ENCODE measurements at regions not wholly inside any gene's neighbourhood (a gene's known extent, or its start where the extent isn't known, plus 50 kb on each side); places are given as distances from the start of the nearest gene placed in this dataset.

DNA sequence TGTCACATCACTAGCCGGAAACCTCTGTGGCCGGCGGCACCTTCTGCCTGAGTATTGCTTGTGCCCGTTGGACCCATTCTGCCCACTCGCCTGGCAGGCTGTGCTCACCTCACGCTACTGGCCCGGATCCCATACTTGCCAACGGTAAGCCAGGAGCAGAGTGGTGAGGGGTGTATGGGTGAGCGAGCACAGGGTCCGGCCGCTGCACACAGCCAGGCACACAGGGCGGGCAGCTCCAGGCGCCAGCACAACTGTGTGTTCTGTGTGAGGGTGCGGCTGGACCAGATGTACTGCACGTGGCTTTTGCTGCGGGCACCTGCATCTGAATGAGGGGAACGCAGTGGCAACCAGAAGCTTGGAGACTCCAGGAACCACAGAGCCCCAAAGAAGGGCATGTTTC is 455.7 kb downstream of the CDH8 start:
- Mint-ChIP-seq H3K9me3 (ENCODE audit: unreplicated experiment) (no peaks in the 10 kb centered on the region), H3K36me3 (ENCODE audit: unreplicated experiment) (no peaks in the 10 kb centered on the region), H3K27ac (ENCODE audit: unreplicated experiment) (no peak overlapping the region), H3K4me1 (ENCODE audit: unreplicated experiment) (no peaks in the 10 kb centered on the region), H3K4me3 (ENCODE audit: unreplicated experiment) (no peak overlapping the region), H3K27me3 (ENCODE audit: unreplicated experiment) (peaks cover 5% of the 10 kb centered on the region)
- TF ChIP-seq, protein P1, sequence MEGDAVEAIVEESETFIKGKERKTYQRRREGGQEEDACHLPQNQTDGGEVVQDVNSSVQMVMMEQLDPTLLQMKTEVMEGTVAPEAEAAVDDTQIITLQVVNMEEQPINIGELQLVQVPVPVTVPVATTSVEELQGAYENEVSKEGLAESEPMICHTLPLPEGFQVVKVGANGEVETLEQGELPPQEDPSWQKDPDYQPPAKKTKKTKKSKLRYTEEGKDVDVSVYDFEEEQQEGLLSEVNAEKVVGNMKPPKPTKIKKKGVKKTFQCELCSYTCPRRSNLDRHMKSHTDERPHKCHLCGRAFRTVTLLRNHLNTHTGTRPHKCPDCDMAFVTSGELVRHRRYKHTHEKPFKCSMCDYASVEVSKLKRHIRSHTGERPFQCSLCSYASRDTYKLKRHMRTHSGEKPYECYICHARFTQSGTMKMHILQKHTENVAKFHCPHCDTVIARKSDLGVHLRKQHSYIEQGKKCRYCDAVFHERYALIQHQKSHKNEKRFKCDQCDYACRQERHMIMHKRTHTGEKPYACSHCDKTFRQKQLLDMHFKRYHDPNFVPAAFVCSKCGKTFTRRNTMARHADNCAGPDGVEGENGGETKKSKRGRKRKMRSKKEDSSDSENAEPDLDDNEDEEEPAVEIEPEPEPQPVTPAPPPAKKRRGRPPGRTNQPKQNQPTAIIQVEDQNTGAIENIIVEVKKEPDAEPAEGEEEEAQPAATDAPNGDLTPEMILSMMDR (IDR thresholded peaks at IDR 0.05) = no peak
- no peak for DNase-seq (ENCODE audit: extremely low spot score, unreplicated experiment)

DNA sequence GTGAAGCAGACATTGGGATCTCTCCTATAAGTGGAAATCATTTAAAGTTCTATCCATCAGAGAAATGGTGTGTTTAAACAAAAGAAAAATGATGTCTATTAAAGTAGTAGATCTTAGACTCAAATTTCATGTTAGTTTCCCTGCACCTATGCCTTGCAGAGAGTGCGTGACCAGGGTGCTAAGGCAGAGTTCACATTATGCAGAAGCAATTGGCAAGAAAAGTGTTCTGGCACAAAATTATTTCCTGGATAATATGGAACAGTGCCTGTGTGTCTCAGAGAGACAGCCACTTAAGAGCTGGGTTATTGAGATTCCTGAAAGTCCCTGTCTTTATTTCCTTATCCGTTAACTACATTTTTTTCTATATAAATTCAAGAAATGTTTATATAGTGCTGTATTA is 457.0 kb downstream of the CDH8 start:
- Mint-ChIP-seq H3K4me1 (ENCODE audit: unreplicated experiment) (no peaks in the 10 kb centered on the region), H3K9me3 (ENCODE audit: unreplicated experiment) (no peaks in the 10 kb centered on the region), H3K27me3 (ENCODE audit: unreplicated experiment) (peaks cover 14% of the 10 kb centered on the region), H3K36me3 (ENCODE audit: unreplicated experiment) (no peaks in the 10 kb centered on the region), H3K4me3 (ENCODE audit: unreplicated experiment) (no peak overlapping the region), H3K27ac (ENCODE audit: unreplicated experiment) (no peak overlapping the region)
- TF ChIP-seq, protein P1 (IDR thresholded peaks at IDR 0.05) = no peak
- DNase-seq (ENCODE audit: extremely low spot score, unreplicated experiment) = no peak

DNA sequence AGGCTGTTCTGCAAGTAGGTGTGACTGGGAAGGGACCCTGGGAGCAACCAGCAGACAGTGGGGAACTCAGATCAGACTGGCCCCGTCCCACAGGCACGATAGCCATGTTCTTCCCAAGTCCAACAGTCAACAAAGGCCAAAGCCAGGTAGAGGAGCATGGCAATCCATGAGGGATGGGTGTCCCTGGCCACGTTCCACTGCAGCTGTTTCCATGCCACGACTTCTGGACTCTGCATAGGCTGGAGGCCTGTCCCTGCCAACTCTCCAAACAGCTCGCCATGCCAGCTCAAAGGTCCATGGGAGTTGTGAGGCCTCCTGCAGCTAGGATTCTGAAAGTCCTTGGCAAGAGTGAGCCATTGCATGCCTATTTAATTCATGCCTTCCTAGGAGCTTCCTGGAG is 459.8 kb downstream of the CDH8 start:
- Mint-ChIP-seq H3K27ac (ENCODE audit: unreplicated experiment) (no peak overlapping the region), H3K27me3 (ENCODE audit: unreplicated experiment) (peaks cover 23% of the 10 kb centered on the region), H3K9me3 (ENCODE audit: unreplicated experiment) (no peaks in the 10 kb centered on the region), H3K4me1 (ENCODE audit: unreplicated experiment) (no peaks in the 10 kb centered on the region), H3K4me3 (ENCODE audit: unreplicated experiment) (no peak overlapping the region), H3K36me3 (ENCODE audit: unreplicated experiment) (no peaks in the 10 kb centered on the region)
- TF ChIP-seq, protein P1 (IDR thresholded peaks at IDR 0.05) = no peak
- no peak for DNase-seq (ENCODE audit: extremely low spot score, unreplicated experiment)

DNA sequence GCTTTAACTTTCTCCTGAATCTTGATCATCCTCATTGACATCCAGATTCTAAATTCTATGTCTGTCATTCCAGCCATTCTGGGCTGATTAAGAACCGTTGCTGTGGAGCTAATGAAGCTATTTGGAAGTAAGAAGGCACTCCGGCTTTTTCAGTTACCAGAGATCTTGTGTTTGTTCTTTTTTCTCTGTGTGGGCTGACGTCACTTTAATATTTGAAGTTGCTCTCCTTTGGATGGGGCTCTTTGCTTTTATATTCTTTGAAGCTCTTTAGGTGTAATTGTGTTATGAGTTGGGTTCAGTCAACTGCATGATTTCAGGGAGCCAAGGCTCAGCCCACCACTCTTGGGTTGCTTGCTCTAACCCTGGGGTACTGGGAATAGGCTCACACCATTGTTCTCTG is 460.6 kb downstream of the CDH8 start:
- no peak overlapping the region for H3K4me3 Mint-ChIP-seq (ENCODE audit: unreplicated experiment)
- H3K4me1 Mint-ChIP-seq (ENCODE audit: unreplicated experiment) = no peaks in the 10 kb centered on the region
- H3K27ac Mint-ChIP-seq (ENCODE audit: unreplicated experiment) = no peak overlapping the region
- DNase-seq (ENCODE audit: extremely low spot score, unreplicated experiment) = no peak
- no peaks in the 10 kb centered on the region for H3K9me3 Mint-ChIP-seq (ENCODE audit: unreplicated experiment)
- peaks cover 23% of the 10 kb centered on the region for H3K27me3 Mint-ChIP-seq (ENCODE audit: unreplicated experiment)
- H3K36me3 Mint-ChIP-seq (ENCODE audit: unreplicated experiment) = no peaks in the 10 kb centered on the region
- TF ChIP-seq, protein P1 (IDR thresholded peaks at IDR 0.05) = no peak

DNA sequence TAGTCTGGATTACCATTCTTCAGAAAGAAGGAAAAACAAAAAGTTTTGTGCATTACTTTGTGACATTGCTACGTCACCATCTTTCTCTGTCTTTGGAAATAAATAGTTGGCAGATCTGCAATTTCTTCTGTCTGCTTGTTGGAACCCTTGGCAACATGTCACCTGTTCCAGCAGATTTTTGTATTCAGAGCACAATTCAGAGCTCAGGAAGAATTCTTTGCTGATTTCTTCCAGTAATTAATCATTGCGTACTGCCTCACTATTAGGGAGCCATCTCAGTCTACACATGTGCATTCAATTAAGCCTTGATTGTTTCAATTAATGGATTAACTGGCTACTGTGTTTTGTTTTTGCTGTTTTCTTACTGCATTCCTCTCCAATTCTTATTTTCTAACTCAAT is 467.2 kb downstream of the CDH8 start:
- H3K9me3 Mint-ChIP-seq (ENCODE audit: unreplicated experiment) = no peaks in the 10 kb centered on the region
- no peak for DNase-seq (ENCODE audit: extremely low spot score, unreplicated experiment)
- no peaks in the 10 kb centered on the region for H3K36me3 Mint-ChIP-seq (ENCODE audit: unreplicated experiment)
- H3K27me3 Mint-ChIP-seq (ENCODE audit: unreplicated experiment) = peaks cover 8% of the 10 kb centered on the region
- TF ChIP-seq, protein P1 (IDR thresholded peaks at IDR 0.05) = no peak
- no peaks in the 10 kb centered on the region for H3K4me1 Mint-ChIP-seq (ENCODE audit: unreplicated experiment)
- no peak overlapping the region for H3K27ac Mint-ChIP-seq (ENCODE audit: unreplicated experiment)
- no peak overlapping the region for H3K4me3 Mint-ChIP-seq (ENCODE audit: unreplicated experiment)
